ENCODE measurements at regions not wholly inside any gene's neighbourhood (a gene's known extent, or its start where the extent isn't known, plus 50 kb on each side); places are given as distances from the start of the nearest gene placed in this dataset.
"Not testable (repeated sequence)": the region's sequence is repeated elsewhere in the genome, so short reads cannot be mapped to it uniquely, and the experiment has no call there.

GRCh38 chr5:107743373-107744000, 72.8 kb upstream of the EFNA5 start:
- H3F3A ChIP-seq (ENCODE audit: insufficient read depth, low read depth): peaks cover 4% of the 10 kb centered on the region; the same call in 1 of the 2 replicates
- DNase-seq: peak; percentile 2 to 70
- H3K4me1 ChIP-seq (replicated peaks; ENCODE audit: insufficient read depth): peaks cover 23% of the 10 kb centered on the region
- H3K36me3 ChIP-seq (ENCODE audit: low read depth): no peaks in the 10 kb centered on the region
- H3K9me3 ChIP-seq (ENCODE audit: insufficient read depth, low read depth): 0 out of 2 replicates have a peak, but pooled peaks cover 6% of the 10 kb centered on the region
- CTCF ChIA-PET: no interaction called here
- H3K9me2 ChIP-seq (ENCODE audit: insufficient read depth): no peaks in the 10 kb centered on the region
- H3K27me3 ChIP-seq (ENCODE audit: insufficient read depth, low read depth): no peaks in the 10 kb centered on the region
- no peaks in the 10 kb centered on the region for H4K20me1 ChIP-seq (ENCODE audit: insufficient read depth)
- TF ChIP-seq EZH2 (IDR thresholded peaks at IDR 0.05; ENCODE audit: low read depth): no peak
- TF ChIP-seq CTCF (conservative IDR thresholded peaks at IDR 0.05): no peak
- H3K4me2 ChIP-seq: 0 out of 2 replicates have a peak overlapping the region, but pooled peaks have one; percentile 20
- intact Hi-C loops (cut with micrococcal nuclease; ENCODE audit: unreplicated experiment): no loop called here
- no peaks in the 10 kb centered on the region for H3K79me2 ChIP-seq (ENCODE audit: low read depth)
- BruUV-seq (replicated peaks): no TSS peak
- no peak overlapping the region for H3K4me3 ChIP-seq
- POLR2A ChIA-PET (ENCODE audit: unreplicated experiment): interaction anchor here (0.6 kb wide), 1 partner anchor 10 kb away, joined by 10 read pairs; no protein-coding TSS in a partner anchor
- H3K27ac ChIP-seq: no peak overlapping the region
- H2AFZ ChIP-seq: peak overlapping the region; percentile 61; the same call in 1 of the 2 replicates

GRCh38 chr5:107739661-107740060, 68.9 kb upstream of the EFNA5 start:
- H3K27ac ChIP-seq: no peak overlapping the region
- POLR2A ChIA-PET (ENCODE audit: unreplicated experiment): no interaction called here
- no TSS peak for BruUV-seq (replicated peaks)
- no peak overlapping the region for H3K4me2 ChIP-seq
- no peaks in the 10 kb centered on the region for H4K20me1 ChIP-seq (ENCODE audit: insufficient read depth)
- no peaks in the 10 kb centered on the region for H3K79me2 ChIP-seq (ENCODE audit: low read depth)
- H3K4me3 ChIP-seq: no peak overlapping the region
- intact Hi-C loops (cut with micrococcal nuclease; ENCODE audit: unreplicated experiment): no loop called here
- H3K27me3 ChIP-seq (ENCODE audit: insufficient read depth, low read depth): no peaks in the 10 kb centered on the region
- peak; percentile 6 to 64 for DNase-seq
- H3K4me1 ChIP-seq (replicated peaks; ENCODE audit: insufficient read depth): peaks cover 23% of the 10 kb centered on the region
- TF ChIP-seq CTCF (conservative IDR thresholded peaks at IDR 0.05) (no peak), EZH2 (IDR thresholded peaks at IDR 0.05; ENCODE audit: low read depth) (no peak)
- peaks cover 4% of the 10 kb centered on the region; the same call in 1 of the 2 replicates for H3F3A ChIP-seq (ENCODE audit: insufficient read depth, low read depth)
- H3K36me3 ChIP-seq (ENCODE audit: low read depth): no peaks in the 10 kb centered on the region
- 0 out of 2 replicates have a peak, but pooled peaks cover 6% of the 10 kb centered on the region for H3K9me3 ChIP-seq (ENCODE audit: insufficient read depth, low read depth)
- no peak overlapping the region for H2AFZ ChIP-seq
- CTCF ChIA-PET: no interaction called here
- no peaks in the 10 kb centered on the region for H3K9me2 ChIP-seq (ENCODE audit: insufficient read depth)

- H3K4me1 ChIP-seq (replicated peaks; ENCODE audit: insufficient read depth): peaks cover 12% of the 10 kb centered on the region
- 0 out of 2 replicates have a peak, but pooled peaks cover 4% of the 10 kb centered on the region for H3K9me3 ChIP-seq (ENCODE audit: insufficient read depth, low read depth)
- CTCF ChIA-PET: no interaction called here
- POLR2A ChIA-PET (ENCODE audit: unreplicated experiment): no interaction called here
- no peak overlapping the region for H3K4me3 ChIP-seq
- no TSS peak for BruUV-seq (replicated peaks)
- TF ChIP-seq EZH2 (IDR thresholded peaks at IDR 0.05; ENCODE audit: low read depth) (no peak), CTCF (conservative IDR thresholded peaks at IDR 0.05) (no peak)
- no peak overlapping the region for H2AFZ ChIP-seq
- DNase-seq: no peak
- no peaks in the 10 kb centered on the region for H3K36me3 ChIP-seq (ENCODE audit: low read depth)
- H3K27ac ChIP-seq: no peak overlapping the region
- no peaks in the 10 kb centered on the region for H3K79me2 ChIP-seq (ENCODE audit: low read depth)
- H3F3A ChIP-seq (ENCODE audit: insufficient read depth, low read depth): no peaks in the 10 kb centered on the region; the same call in 1 of the 2 replicates
- intact Hi-C loops (cut with micrococcal nuclease; ENCODE audit: unreplicated experiment): no loop called here
- H3K9me2 ChIP-seq (ENCODE audit: insufficient read depth): no peaks in the 10 kb centered on the region
- H4K20me1 ChIP-seq (ENCODE audit: insufficient read depth): no peaks in the 10 kb centered on the region
- no peaks in the 10 kb centered on the region for H3K27me3 ChIP-seq (ENCODE audit: insufficient read depth, low read depth)
- H3K4me2 ChIP-seq: no peak overlapping the region
Measured at GRCh38 chr5:107736638-107737037, 65.9 kb upstream of the EFNA5 start.

- peaks cover 12% of the 10 kb centered on the region for H3K4me1 ChIP-seq (replicated peaks; ENCODE audit: insufficient read depth)
- CTCF ChIA-PET: not testable (repeated sequence)
Measured at GRCh38 chr5:107736089-107736488, 65.4 kb upstream of the EFNA5 start.

More at GRCh38 chr5:107736089-107736488, 65.4 kb upstream of the EFNA5 start:
- H3K27me3 ChIP-seq (ENCODE audit: insufficient read depth, low read depth); H3K79me2 ChIP-seq (ENCODE audit: low read depth); intact Hi-C loops (cut with micrococcal nuclease; ENCODE audit: unreplicated experiment); BruUV-seq (replicated peaks); H4K20me1 ChIP-seq (ENCODE audit: insufficient read depth); DNase-seq; H3K27ac ChIP-seq; H3K4me3 ChIP-seq; H3K9me3 ChIP-seq (ENCODE audit: insufficient read depth, low read depth); H3F3A ChIP-seq (ENCODE audit: insufficient read depth, low read depth); H2AFZ ChIP-seq; H3K4me2 ChIP-seq; H3K36me3 ChIP-seq (ENCODE audit: low read depth); H3K9me2 ChIP-seq (ENCODE audit: insufficient read depth); POLR2A ChIA-PET (ENCODE audit: unreplicated experiment): not testable (repeated sequence)

Data from PC-9 (cell line).